H1 (cell line): ENCODE measurements at regions not wholly inside any gene's neighbourhood (a gene's known extent, or its start where the extent isn't known, plus 50 kb on each side); places are given as distances from the start of the nearest gene placed in this dataset.

Experiments used
- CTCF ChIA-PET: fragments of 300-600 bp; sonication (Branson Sonifier 250); formaldehyde crosslinking; loops from one replicate; lab custom pipeline; 2021; ENCODE audit not compliant: partially characterized antibody; lab: Charles Lee
- POLR2A ChIA-PET: fragments of 300-600 bp; sonication (Branson Sonifier 250); formaldehyde crosslinking; loops from one replicate; lab custom pipeline; 2021; ENCODE audit warnings: inconsistent platforms; ENCODE audit not compliant: partially characterized antibody; lab: Charles Lee
- DNase-seq, 2 experiments: peaks; one replicate each; pipeline versions ENCODE4 v3.0.0 to v3.0.0-alpha.2; 2010 to 2022; ENCODE audit warnings: low spot score in 2 of 2, low read depth in 1 of 2, mixed read lengths in 1 of 2
- FAIRE-seq: peaks from 2 replicates; lab custom pipeline; 2011; peaks lifted over from hg19 to GRCh38; lab: Jason Lieb, UNC
- H2AFZ ChIP-seq: 2 replicates; pipeline ENCODE4 v1.8.1; 2012; ENCODE audit warnings: low read length, inconsistent platforms
- H2AK5ac ChIP-seq: 2 replicates; pipeline ENCODE4 v1.6.1; 2013; ENCODE audit warnings: low read depth, low read length
- H2BK120ac ChIP-seq: replicated peaks from 2 replicates; pipeline ENCODE3; 2013; ENCODE audit warnings: low read depth, low read length, inconsistent platforms
- H2BK12ac ChIP-seq: 2 replicates; pipeline ENCODE4 v1.6.1; 2013; ENCODE audit warnings: low read depth, low read length
- H2BK15ac ChIP-seq: 2 replicates; pipeline ENCODE4 v1.6.1; 2013; ENCODE audit warnings: low read length
- H2BK20ac ChIP-seq: 2 replicates; pipeline ENCODE4 v1.6.1; 2013; ENCODE audit warnings: low read length
- H2BK5ac ChIP-seq: 2 replicates; pipeline ENCODE4 v1.6.1; 2013; ENCODE audit warnings: low read depth, low read length
- H3K14ac ChIP-seq: 2 replicates; pipeline ENCODE4 v1.6.1; 2013; ENCODE audit warnings: inconsistent platforms; ENCODE audit not compliant: insufficient read length
- H3K18ac ChIP-seq: 2 replicates; pipeline ENCODE4 v1.6.1; 2013; ENCODE audit warnings: low read length; ENCODE audit errors: extremely low read depth
- H3K23ac ChIP-seq: 2 replicates; pipeline ENCODE4 v1.6.1; 2013; ENCODE audit warnings: inconsistent platforms; ENCODE audit not compliant: insufficient read length
- H3K23me2 ChIP-seq: 2 replicates; pipeline ENCODE4 v1.6.1; 2013; ENCODE audit warnings: low read depth, low read length
- H3K27ac ChIP-seq: 2 replicates; pipeline ENCODE4 v1.6.1; 2011; ENCODE audit warnings: low read depth, low read length, inconsistent platforms
- H3K27me3 ChIP-seq, 4 experiments: replicated peaks in 1 of 4; 1 replicate in 1 of 4; 2 replicates in 3 of 4; pipeline versions ENCODE4 v1.6.1 to v1.8.1; 2011 to 2013; ENCODE audit warnings: low read length in 3 of 4, mild to moderate bottlenecking in 3 of 4, inconsistent platforms in 2 of 4, mixed read lengths in 2 of 4, moderate library complexity in 1 of 4; ENCODE audit not compliant: control insufficient read depth in 3 of 4, insufficient read depth in 3 of 4; ENCODE audit errors: extremely low read depth in 1 of 4
- H3K36me3 ChIP-seq, 4 experiments: 2 replicates each; pipeline versions ENCODE4 v1.6.1 to v1.8.1; 2011 to 2013; ENCODE audit warnings: mild to moderate bottlenecking in 4 of 4, low read length in 3 of 4, moderate library complexity in 2 of 4, control low read depth in 1 of 4, inconsistent platforms in 1 of 4; ENCODE audit not compliant: insufficient read depth in 4 of 4, control insufficient read depth in 2 of 4
- H3K4ac ChIP-seq: replicated peaks from 2 replicates; pipeline ENCODE3; 2013; ENCODE audit warnings: low read length, low read depth, mixed read lengths, inconsistent platforms; ENCODE audit not compliant: insufficient read length
- H3K4me1 ChIP-seq, 4 experiments: replicated peaks in 1 of 4; 1 replicate in 1 of 4; 2 replicates in 3 of 4; pipeline versions ENCODE4 v1.6.1 to v1.8.1; 2011 to 2013; ENCODE audit warnings: low read length in 3 of 4, inconsistent platforms in 2 of 4, mixed read lengths in 1 of 4; ENCODE audit not compliant: insufficient read depth in 4 of 4, control insufficient read depth in 3 of 4
- H3K4me2 ChIP-seq, 2 experiments: 2 replicates each; pipeline versions ENCODE4 v1.6.1 to v1.8.1; 2011 to 2013; ENCODE audit warnings: low read depth in 2 of 2, low read length in 2 of 2, control low read depth in 1 of 2, inconsistent platforms in 1 of 2, mild to moderate bottlenecking in 1 of 2; ENCODE audit not compliant: insufficient read depth in 1 of 2
- H3K4me3 ChIP-seq, 4 experiments: fragments of 200-600, 300-600 bp in 1 of 4; sonication (generic), shearing (Covaris generic), sonication (Bioruptor Twin) in 1 of 4; 2 replicates each; pipeline versions ENCODE4 v1.5.1 to v1.8.1; 2011 to 2016; ENCODE audit warnings: low read length in 4 of 4, low read depth in 3 of 4, control low read depth in 2 of 4, inconsistent platforms in 2 of 4, mild to moderate bottlenecking in 2 of 4, mixed read lengths in 1 of 4, moderate library complexity in 1 of 4; ENCODE audit not compliant: insufficient read depth in 2 of 4; ENCODE audit errors: extremely low read depth in 1 of 4
- H3K56ac ChIP-seq: replicated peaks from 2 replicates; pipeline ENCODE3; 2013; ENCODE audit warnings: low read depth, mild to moderate bottlenecking, mixed read lengths, low read length, inconsistent platforms; ENCODE audit not compliant: insufficient read length
- H3K79me1 ChIP-seq: 2 replicates; pipeline ENCODE4 v1.6.1; 2013; ENCODE audit warnings: low read depth, low read length, control low read depth
- H3K79me2 ChIP-seq, 2 experiments: 2 replicates each; pipeline versions ENCODE4 v1.6.1 to v1.8.1; 2012 to 2013; ENCODE audit warnings: low read length in 2 of 2, mild to moderate bottlenecking in 2 of 2, inconsistent platforms in 1 of 2; ENCODE audit not compliant: insufficient read depth in 2 of 2, control insufficient read depth in 1 of 2
- H3K9ac ChIP-seq, 4 experiments: replicated peaks in 1 of 4; 1 replicate in 1 of 4; 2 replicates in 3 of 4; pipeline versions ENCODE4 v1.6.1 to v1.8.1; 2011 to 2013; ENCODE audit warnings: low read depth in 3 of 4, low read length in 3 of 4, control low read depth in 2 of 4, mild to moderate bottlenecking in 2 of 4, moderate library complexity in 2 of 4, inconsistent platforms in 1 of 4; ENCODE audit errors: extremely low read depth in 1 of 4
- H3K9me3 ChIP-seq, 2 experiments: 2 replicates each; pipeline versions ENCODE4 v1.6.1 to v1.8.1; 2012 to 2013; ENCODE audit warnings: mild to moderate bottlenecking in 2 of 2, moderate library complexity in 2 of 2, control low read depth in 1 of 2, inconsistent platforms in 1 of 2, low read depth in 1 of 2, low read length in 1 of 2, mixed read lengths in 1 of 2; ENCODE audit not compliant: insufficient read depth in 2 of 2
- H4K20me1 ChIP-seq, 2 experiments: replicated peaks in 1 of 2; 2 replicates each; pipeline versions ENCODE3 to v1.8.1; 2011 to 2013; ENCODE audit warnings: inconsistent platforms in 2 of 2, low read length in 2 of 2, mild to moderate bottlenecking in 1 of 2; ENCODE audit not compliant: insufficient read depth in 2 of 2, control insufficient read depth in 1 of 2
- H4K5ac ChIP-seq: 2 replicates; pipeline ENCODE4 v1.6.1; 2013; ENCODE audit warnings: low read length, low read depth, mixed read lengths, inconsistent platforms; ENCODE audit not compliant: insufficient read length
- H4K8ac ChIP-seq: 2 replicates; pipeline ENCODE4 v1.8.0; 2013; ENCODE audit warnings: mild to moderate bottlenecking, moderate library complexity, low read length, inconsistent platforms; ENCODE audit not compliant: insufficient read depth; ENCODE audit errors: extremely low read depth
- H4K91ac ChIP-seq: replicated peaks from 2 replicates; pipeline ENCODE3; 2013; ENCODE audit warnings: low read length, mixed read lengths, inconsistent platforms; ENCODE audit not compliant: insufficient read length
- WGBS, 2 experiments: shearing (Covaris generic) in 1 of 2; methylation state at CpG; one replicate each; pipeline versions ENCODE4 v1.1.6 to v1.1.7; 2013 to 2015; ENCODE audit warnings: low lambda C conversion rate in 2 of 2, mixed read lengths in 2 of 2, inconsistent platforms in 1 of 2, low coverage in 1 of 2, missing lambda C conversion rate in 1 of 2; ENCODE audit not compliant: insufficient replicate concordance in 2 of 2, insufficient coverage in 1 of 2, insufficient read length in 1 of 2; ENCODE audit errors: extremely low coverage in 1 of 2, missing lambda C conversion rate in 1 of 2; 5-methylcytosine and 5-hydroxymethylcytosine counted together
- TF ChIP-seq, protein P1 (sequence below): IDR thresholded peaks from 2 replicates; pipeline ENCODE4 v1.6.1; 2012; ENCODE audit warnings: low read length, inconsistent platforms

GRCh38 chr7:156379324-156380070 is 261.1 kb upstream of the RNF32 start:
- Histone ChIP-seq H3K36me3 (no peaks in the 10 kb centered on the region), H3K18ac (no peak overlapping the region), H3K27me3 (no peaks in the 10 kb centered on the region), H2BK5ac (no peak overlapping the region), H3K4me3 (no peak overlapping the region), H3K23me2 (no peaks in the 10 kb centered on the region), H2BK120ac (no peak overlapping the region), H2AK5ac (no peak overlapping the region), H2BK12ac (no peak overlapping the region), H2BK15ac (no peak overlapping the region), H3K4me1 (peaks cover 0 to 2% (median 0%) of the 10 kb centered on the region in 4 experiments; a peak in 2 of 7 replicates), H3K14ac (no peak overlapping the region), H2BK20ac (no peak overlapping the region), H3K27ac (no peak overlapping the region), H3K9me3 (no peaks in the 10 kb centered on the region), H4K20me1 (no peaks in the 10 kb centered on the region), H3K56ac (no peak overlapping the region), H3K4me2 (no peak overlapping the region), H4K91ac (no peak overlapping the region), H3K79me1 (no peaks in the 10 kb centered on the region), H2AFZ (no peak overlapping the region), H3K9ac (no peak overlapping the region), H4K5ac (no peak overlapping the region), H3K23ac (no peak overlapping the region), H4K8ac (no peak overlapping the region), H3K4ac (no peak overlapping the region), H3K79me2 (no peaks in the 10 kb centered on the region)
- FAIRE-seq, result no peak
- TF ChIP-seq, protein P1, sequence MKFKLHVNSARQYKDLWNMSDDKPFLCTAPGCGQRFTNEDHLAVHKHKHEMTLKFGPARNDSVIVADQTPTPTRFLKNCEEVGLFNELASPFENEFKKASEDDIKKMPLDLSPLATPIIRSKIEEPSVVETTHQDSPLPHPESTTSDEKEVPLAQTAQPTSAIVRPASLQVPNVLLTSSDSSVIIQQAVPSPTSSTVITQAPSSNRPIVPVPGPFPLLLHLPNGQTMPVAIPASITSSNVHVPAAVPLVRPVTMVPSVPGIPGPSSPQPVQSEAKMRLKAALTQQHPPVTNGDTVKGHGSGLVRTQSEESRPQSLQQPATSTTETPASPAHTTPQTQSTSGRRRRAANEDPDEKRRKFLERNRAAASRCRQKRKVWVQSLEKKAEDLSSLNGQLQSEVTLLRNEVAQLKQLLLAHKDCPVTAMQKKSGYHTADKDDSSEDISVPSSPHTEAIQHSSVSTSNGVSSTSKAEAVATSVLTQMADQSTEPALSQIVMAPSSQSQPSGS, result no peak
- ChIA-PET CTCF (interaction anchor here (0.9 to 1.5 kb wide), 2 partner anchors 16 to 20 kb away, joined by 3 read pairs; no protein-coding TSS in a partner anchor), POLR2A (no interaction called here)
- DNase-seq, result no peak
- 79% methylated on average over 14 of the region's 14 CpGs; no CpG with 5 or more reads in 1 of the 2 experiments for WGBS, 2 experiments
